ENCODE measurements at regions not wholly inside any gene's neighbourhood (a gene's known extent, or its start where the extent isn't known, plus 50 kb on each side); places are given as distances from the start of the nearest gene placed in this dataset.
A peak's percentile ranks its signal among the peaks of the same experiment; 100 is the strongest.
"Not testable (repeated sequence)": the region's sequence is repeated elsewhere in the genome, so short reads cannot be mapped to it uniquely, and the experiment has no call there.

DNA sequence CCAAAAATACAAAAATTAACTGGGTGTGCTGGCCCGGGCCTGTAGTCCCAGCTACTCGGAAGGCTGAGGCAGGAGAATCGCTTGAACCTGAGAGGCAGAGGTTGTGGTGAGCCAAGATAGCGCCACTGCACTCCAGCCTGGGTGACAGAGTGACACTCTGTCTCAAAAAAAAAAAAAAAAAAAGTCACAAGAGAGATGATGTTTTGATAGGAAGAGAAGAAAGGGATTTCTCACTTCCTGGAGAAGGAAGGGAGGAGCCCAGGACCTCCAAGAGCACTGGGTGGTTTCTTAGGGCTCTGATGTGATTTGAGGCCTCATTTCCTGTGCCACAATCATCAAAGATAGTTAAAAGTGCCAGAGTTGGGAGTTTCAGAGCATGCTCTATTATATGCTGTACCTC lies 1048.3 kb downstream of the BCL11B start:
- DNase-seq = not testable (repeated sequence)

DNA sequence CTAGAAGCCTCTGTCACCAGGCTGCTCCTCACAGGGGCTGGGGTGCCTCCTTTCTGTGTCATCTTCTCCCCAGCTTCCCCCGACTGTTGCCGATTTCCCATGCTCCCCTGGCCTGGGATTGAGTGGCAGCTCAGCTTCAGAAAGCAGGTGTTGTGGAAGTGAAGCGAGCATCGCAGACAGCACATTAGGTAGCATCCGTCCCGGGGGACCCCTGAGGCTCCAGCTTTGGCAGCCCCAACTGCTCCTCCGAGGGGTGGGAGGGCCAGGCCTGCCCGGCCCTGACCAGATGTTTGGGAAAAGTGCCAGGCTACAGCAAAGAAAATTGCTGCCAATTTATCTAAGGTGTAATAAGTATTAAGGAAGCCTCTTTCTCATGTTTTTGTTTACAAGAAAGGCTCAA lies 1045.6 kb downstream of the BCL11B start:
- no peak for DNase-seq

DNA sequence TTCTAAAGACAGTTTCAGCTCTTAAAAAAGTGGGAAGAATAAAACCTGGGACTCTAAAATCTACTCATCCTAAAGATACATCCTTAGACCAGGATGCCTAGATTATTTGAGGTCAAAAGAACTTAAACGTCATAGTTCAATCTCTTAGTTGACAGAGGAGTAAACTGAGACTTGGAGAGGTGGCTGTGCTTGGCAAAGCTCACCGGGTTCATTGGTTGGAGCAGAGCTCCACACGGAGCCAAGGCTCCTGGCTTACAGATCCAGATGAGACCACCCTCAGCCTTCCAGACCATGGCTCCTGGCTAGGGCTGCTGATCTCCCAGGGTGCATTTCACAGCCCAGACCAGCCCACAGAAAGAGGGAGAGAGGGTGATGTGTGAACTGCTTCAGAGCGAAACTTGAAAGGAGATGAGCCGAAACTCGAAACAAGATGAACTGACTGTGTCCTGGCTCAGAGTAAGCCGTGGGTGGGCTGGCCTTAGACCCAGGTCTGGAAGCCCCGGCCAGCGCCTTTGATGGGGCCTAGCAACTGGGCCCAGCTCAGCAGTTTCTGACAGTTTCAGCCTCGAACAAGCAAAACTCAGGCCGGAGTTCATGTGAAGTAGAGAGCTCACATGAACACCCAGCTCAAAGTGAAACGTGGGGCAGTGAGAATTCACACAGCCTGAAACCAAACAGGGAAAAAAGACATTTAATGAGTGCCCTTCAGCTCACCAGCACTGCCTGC lies 1044.8 kb downstream of the BCL11B start:
- peak; percentile 46 for DNase-seq

DNA sequence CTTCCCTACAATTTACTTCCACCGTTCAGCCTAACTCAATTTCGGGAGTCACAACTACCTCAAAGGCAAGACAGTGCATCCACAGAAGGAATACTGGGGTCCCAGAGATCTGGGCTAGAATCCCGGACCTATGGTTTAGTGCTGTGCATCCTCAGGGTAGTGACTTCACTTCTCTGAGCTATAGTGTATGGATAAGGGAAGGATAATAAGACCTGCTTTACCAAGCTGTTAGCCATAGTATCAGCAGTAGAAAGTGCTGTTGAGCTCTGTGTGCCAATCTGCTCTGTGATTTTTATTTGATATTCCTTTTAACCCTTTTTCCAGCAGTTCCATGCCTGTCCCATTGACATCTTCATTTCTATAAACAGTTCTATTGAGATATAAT lies 1044.3 kb downstream of the BCL11B start:
- no peak for DNase-seq

DNA sequence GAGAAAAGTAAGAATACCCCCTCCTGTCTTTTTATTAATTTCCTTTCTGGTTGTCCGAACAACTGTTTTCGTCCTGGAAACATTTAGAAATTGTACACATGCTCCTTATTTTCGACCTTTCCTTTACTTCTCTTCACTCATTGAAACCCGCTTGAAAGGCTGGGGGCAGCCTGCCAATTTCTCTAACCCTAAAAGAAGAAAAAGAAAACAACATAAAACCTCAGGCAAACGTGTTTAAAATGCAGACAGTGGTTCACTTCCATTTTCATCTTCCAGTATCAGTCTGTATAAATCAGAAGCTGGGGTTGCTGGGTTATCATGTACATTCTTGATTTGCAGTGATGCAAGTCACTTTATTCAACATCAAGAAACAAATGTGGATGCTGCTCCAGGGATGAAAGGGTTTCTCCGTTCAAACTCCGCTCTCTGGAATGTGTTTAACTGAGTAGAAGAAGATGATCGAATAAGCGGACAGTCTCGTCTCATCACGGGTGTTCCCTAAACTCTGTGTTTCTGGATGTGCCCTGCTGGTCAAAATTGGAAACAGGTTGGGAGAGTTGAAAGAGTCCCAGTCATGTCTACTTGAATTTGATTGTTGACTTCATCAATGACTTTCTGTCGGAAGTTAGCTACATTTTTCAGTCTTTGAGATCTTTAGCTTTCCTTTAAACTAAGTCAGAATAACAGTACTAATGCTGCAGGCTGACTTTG lies 1042.2 kb downstream of the BCL11B start:
- DNase-seq = no peak

DNA sequence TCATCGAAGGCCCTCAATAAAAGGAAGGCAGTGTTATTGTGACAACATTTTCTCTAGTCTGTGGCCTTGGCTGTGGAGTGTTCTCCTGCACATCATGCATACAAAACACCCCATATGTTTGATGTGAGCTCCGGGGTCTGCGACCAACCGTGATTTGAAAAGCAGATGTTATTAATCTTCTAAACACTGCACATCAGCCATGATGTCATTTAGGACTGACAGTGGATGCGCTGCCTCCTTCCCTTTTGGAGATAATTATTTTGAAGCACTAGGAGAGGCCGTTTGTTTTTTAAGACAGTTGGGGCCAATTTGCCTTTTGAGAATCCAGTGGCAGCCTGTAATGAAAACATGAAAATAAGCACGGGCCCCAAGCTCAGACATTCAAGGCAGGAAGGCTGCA lies 1041.6 kb downstream of the BCL11B start:
- no peak for DNase-seq

DNA sequence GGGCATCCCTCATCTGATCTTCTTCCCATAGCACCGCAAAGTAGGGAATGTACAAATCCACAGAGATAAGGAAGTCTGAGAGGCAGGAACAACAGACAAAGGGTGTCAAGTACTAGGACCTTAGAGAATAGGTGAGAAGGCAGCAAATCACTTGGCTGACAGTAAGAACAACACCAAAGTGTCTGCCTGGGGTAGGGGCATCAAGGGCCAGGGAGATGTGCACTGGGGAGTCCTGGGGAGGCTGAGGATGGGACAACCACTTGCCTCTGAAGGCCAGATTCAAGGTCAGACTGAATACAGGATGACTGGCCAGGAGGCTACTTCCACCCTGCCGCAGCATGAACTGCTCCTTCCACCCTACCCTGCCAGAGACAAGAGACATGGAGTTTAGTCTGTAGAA lies 1040.8 kb downstream of the BCL11B start:
- no peak for DNase-seq

DNA sequence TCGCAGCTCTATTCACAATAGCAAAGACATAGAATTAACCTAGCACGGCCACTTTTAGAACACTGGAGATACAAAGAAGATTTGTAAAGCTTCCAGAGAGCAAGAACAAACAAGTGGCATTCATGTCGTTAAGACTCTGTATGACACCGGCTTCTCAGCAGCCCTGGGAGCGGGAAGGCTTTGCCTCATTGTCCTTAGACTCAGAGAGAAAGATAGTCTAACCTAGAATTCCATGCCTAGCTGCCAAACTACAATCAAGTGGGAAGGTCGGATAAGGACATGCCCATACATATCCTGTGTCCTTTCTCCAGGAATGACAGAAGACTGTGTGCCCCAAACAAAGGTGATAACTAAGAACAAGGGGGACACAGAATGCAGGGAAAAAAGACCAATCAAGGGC lies 1038.3 kb downstream of the BCL11B start:
- DNase-seq = no peak

DNA sequence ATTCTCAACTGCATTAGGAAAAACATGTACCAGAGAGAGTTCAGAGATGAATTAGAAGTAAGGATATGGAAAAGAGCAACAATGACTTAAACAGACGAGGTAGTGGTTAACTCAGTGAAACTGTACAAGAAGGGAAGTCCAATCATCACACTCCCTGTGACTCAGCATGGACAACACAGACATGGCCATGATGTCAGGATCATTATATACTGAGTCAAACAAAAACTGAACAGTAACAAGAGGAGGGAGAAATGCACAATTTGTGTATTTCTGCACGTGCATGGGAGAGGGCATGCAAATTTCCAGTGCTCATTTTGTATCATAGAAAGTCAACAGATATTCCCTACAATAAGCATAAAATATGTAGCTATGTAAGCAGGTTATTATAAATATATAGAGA lies 1037.8 kb downstream of the BCL11B start:
- no peak for DNase-seq

DNA sequence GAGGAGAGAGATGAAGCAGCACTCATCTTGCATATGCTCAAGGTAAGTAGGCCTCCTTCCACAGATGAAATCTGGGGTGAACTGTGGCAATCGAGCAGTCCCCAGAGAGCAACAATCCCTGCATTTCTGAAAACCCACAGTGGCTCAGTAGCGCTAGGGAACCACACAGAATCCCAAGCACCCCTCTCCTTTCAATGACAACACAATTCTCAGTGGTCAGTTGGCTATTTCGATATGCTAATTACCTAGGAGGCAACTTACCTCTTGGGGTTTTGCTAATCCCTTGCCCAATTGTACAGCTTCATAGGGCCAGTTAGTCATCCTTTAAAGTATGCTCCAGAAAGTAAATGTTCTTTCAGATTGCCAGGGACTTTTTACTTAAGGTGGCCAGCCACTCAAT lies 1035.7 kb downstream of the BCL11B start:
- no peak for DNase-seq

DNA sequence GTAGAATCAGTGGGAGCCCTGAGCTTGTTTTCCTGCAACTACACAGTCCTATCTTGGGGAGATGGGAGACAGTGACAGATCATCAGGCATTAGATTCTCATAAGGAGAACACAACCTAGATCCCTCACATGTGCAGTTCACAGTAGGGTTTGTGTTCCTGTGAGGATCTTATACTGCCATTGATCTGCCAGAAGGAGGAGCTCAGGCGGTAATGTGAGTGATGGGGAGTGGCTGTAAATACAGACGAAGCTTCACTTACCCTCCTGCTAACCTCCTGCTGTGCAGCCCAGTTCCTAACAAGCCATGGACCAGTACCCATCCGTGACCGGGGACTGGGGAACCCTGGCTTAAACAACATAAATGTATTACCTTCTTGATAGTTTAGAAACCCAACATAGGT lies 1034.1 kb downstream of the BCL11B start:
- no peak for DNase-seq

DNA sequence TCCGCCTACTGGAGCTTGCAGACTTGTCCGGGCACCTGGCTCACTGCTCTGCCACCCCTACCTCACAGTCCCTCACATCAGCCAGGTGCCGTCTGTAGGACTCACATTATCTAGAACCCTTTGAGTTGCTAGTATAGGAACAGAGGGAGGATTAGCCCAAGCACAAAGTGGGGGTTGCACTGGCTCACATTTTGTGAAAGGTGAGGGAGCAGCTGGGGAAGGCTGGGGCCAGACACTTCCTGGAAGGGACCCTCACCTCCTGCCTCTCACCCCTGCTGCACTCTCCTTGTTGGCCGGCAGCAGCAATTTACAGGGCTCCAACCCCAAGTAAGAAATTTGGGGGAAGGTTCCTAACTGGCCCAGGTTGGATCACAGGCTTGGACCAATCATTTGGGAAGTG lies 1031.6 kb downstream of the BCL11B start:
- DNase-seq = no peak

DNA sequence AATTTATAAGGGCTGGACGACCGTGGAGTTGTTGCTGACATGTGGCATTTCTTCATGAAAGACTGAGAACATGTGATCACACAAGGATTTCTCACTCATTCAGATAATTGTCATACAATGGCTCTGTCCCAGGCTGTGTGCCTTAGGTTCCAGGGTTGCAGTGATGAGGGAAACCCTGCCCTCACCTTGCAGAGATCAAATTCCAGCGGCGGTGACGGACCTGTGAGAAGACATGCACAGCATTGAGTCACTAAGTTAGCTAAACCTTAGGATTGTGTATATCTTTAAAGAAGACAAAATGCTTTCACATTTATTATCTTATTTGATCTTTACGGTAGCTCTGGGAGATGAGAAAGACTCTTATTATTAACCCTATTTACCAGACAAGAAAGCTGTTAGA lies 1029.1 kb downstream of the BCL11B start:
- no peak for DNase-seq

DNA sequence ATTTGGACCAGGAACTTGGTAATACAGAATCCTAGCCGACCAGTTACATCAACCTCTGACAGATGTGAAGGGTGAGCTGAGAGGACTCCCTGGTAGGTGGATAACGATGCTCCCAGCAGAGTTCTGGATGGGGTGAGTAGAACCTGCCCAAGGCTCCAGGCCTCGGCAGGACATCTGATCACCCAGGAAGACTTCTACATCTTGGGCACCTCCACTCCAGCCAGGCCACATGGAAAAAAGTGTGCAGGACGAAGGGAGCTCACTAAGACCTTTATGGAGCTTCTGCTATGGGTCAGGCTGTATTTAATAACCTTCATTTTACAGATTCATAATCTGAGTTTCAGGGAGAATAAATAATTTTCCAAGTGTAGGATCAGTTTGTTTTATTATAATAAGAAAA lies 1028.7 kb downstream of the BCL11B start:
- no peak for DNase-seq

DNA sequence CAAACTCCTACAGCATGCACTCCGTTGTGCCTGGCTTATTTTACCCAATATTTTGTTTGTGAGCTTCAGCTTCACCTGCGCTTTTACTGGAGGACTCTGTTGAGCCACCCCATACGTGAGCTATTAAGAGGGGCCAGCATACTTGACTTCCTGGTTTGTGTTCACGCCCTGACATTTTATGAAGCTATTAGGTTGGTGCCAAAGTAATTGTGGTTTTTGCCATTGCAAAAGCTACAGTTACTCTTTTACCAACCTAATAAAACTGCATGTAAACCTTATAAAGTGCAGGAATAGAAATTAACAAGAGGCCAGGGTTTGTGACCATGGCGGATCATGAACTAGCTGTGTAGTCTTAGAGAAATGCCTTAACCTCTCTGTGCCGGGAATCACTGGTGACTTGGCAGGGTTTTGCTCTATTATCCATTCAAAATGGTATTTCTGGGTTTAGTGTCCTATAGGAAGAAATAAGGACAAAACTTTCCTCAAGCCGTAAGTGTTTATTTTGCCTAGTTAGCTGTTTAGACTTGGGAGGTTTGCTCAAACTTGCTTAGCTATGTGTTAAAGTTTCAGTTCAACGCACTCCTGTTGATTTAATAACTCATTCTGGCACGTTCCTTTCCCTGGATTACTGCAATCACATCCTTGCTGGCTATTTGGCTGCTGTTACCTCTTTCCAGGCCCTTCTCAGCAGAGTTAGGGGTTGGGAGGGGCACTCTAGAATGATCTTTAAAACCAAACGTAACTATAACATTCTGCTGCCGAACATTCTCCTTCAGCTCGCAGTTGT lies 1027.6 kb downstream of the BCL11B start:
- no peak for DNase-seq

DNA sequence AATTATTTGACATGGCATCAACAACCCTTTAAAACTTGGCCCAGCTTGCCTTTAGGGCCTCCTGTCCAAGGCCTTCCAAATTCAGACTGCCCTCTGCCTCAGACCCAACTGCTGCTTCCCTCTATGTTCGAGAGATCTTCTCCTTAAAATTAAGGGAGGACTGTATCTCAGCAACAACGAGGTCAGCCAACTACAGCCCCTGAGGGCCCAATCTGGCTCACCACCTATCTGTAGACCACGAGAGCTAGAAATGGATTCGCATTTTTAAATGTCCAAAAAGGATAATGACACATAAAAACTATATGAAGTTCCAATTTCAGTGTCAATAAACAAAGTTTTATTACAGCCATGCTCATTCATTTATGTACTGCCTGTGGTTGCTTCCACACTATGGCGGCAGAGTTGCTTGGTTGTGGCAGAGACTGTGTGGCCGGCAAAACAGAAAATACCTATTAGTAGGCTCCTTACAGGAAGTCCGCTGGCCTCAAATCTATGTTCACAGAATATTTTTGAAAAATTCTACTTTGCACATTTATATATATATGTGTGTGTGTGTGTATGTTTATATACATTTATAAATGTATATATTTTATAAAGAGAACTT lies 1026.9 kb downstream of the BCL11B start:
- DNase-seq = no peak

DNA sequence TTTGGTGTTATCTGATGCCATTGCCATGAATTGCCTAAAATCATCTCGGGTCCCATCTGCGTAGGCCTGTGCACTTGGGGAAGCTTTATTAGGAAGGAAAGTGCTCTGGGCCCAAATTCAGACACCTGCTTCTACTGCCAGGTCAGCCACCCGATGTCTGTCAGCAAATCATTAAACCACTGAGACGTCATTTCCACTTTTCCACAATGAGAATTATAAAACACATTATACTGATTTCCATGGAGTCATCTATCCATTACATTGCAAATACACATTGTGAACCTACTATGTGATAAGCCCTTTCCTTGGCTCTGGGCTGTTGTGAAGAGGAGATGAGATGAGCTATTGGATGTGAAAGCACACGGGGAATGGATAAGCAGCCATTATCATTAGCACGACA lies 1022.9 kb downstream of the BCL11B start:
- DNase-seq = no peak

DNA sequence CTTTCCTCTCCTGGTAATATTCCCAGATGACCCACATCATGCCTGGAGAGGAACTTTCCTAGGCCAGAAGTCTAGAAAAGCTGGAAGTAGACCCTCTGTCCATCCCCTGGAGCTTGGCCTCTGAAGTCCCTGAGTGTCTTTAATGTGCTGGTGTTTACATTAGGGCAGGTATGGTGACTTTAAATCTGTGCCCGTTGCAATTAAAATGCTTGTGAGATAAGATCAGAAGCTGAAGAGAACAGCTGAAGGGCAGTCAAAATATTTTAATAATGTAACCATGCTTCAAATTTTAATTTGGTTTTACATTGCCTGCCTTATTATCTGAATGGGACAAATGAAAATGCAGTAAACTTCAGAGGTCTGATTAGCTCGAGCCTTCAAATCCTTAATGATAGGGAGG lies 1022.5 kb downstream of the BCL11B start:
- no peak for DNase-seq

DNA sequence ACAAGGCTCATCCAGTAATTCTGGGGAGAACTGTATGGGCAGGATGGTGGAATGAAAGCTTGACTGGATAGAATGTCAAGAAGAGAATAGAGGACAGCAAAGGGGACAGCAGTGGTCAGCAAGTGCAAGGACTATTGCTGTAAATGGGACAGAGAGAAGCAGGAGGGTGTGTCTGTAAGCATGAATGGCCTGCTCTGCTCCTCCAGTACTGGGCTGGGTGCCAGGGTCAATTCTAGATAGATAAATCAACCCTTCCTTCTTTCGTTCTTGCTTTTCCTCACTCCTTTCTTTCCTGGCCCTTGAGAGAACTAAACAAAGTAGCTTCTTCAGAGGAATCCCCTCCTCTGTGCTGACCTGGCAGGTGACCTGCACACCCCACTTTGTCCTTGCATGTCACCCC lies 1019.2 kb downstream of the BCL11B start:
- DNase-seq = no peak

DNA sequence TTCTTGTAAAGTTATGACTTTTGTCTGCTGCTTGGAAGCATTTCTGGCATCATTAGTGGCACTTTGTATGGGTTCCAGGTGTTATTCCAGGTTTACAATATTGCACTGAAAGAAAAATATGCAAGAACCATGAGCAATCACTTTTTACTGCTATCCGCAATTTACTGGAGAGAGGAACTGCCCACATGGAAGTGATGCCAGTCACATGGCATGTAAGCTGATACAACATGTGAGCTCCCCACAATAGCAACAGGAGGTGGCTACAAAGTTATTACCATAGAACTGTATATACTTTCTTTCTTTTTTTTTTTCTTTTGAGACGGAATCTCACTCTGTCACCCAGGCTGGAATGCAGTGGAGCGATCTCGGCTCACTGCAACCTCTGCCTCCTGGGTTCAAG lies 1012.1 kb downstream of the BCL11B start:
- no peak for DNase-seq

DNA sequence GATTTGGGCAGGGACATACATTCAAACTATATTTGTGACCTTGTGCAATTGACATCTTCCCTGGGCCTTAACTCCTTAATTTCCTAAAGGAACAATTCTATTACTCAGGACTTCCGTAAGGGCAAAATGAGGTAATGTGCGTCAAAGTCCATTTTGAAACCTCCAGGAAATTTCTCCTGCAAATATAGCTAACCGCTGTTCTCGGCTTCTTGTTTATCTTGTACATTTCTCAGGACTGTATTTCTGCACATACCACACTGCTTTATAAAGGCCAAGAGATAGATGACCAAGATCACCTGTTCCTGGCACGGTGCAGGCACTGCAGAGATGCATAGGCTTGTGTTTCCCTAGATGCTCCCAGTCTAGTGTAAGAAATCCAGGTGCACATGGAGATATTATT lies 1009.4 kb downstream of the BCL11B start:
- no peak for DNase-seq

DNA sequence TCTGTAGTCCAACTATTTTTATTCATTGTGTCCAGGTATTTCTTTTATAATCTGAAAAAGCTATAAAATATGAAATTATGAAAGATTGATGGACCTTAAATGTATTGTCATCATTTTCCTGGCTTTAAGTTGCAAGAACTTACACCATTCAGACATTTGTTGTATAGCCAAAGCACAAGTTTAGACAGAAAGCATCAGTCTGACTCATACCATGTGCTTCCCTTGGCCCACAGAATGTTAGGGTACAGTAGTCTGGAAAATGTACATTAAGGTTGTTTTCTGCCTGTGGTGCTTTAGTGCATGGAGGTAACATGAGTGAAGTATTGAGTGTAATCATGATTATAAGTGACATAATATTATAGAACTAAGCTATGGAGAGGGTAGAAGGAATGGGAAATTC lies 1002.5 kb downstream of the BCL11B start:
- no peak for DNase-seq

DNA sequence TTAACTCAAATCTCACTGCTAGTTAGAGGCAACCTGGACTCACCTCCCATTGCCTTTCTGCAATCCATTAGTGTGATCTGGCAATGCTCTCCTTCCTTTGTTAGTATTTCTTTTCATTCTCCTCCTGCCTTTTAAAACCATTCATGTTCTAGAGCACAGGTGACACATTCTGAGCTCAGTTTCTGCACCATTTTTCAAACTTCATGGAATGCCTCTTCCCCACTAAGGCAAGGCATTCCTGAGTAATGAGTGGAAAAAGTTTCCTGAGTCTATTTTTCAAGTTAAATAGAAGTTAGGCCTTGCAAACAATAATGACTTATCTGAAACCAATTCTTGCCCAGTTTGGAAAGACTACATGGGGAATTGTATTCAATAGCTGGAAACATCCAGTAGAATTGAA lies 1001.8 kb downstream of the BCL11B start:
- no peak for DNase-seq

DNA sequence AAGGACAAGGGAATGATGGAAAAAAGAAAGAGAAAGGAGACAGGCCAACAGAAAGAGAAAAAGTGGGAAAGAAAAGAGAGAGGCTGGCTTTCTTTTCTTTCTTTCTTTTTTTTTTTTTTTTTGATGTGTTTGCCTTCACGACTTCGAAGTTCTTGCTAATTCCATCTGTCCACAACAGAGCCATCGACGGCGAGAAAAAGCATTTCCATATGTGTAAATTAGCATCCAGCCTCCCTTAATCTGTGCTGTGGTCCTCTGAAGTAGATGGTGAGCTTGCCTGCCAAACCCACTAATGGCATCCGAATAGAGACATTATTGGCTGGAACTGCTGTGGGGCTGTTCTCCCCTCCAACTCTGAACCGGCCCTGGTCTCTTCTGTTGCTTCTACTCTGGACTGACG lies 997.4 kb downstream of the BCL11B start:
- DNase-seq = no peak
